CD4-positive, CD25-positive, alpha-beta regulatory T cell (primary cell): ENCODE measurements at regions not wholly inside any gene's neighbourhood (a gene's known extent, or its start where the extent isn't known, plus 50 kb on each side); places are given as distances from the start of the nearest gene placed in this dataset.
"Not testable (repeated sequence)": the region's sequence is repeated elsewhere in the genome, so short reads cannot be mapped to it uniquely, and the experiment has no call there.

Experiments used
- ATAC-seq, 2 donors: fragments of 150-1000 bp; cut with Tn5 transposase; one replicate each; pipeline ENCODE4 v1.10.0; 2021; ENCODE audit warnings: low read depth in 2 of 2, moderate number of reproducible peaks in 2 of 2, moderate library complexity in 1 of 2
- DNase-seq, 3 donors: peaks; one replicate each; pipeline versions ENCODE4 v3.0.0 to v3.0.0-alpha.2; 2012 to 2022; ENCODE audit warnings: mixed read lengths in 1 of 3
- H3K27ac ChIP-seq: one replicate; pipeline ENCODE4 v1.7.0; 2013; ENCODE audit warnings: mild to moderate bottlenecking, low read length; ENCODE audit not compliant: insufficient read depth, poor library complexity, severe bottlenecking
- H3K27me3 ChIP-seq: one replicate; pipeline ENCODE4 v1.7.0; 2013; ENCODE audit warnings: low read length; ENCODE audit not compliant: control insufficient read depth, insufficient read depth
- H3K36me3 ChIP-seq: one replicate; pipeline ENCODE4 v1.7.0; 2013; ENCODE audit warnings: mild to moderate bottlenecking, low read length, moderate library complexity; ENCODE audit not compliant: control insufficient read depth, insufficient read depth
- H3K4me1 ChIP-seq: 2 replicates; pipeline ENCODE4 v1.7.0; 2013; ENCODE audit warnings: mild to moderate bottlenecking, low read length; ENCODE audit not compliant: insufficient read depth, control insufficient read depth, poor library complexity, severe bottlenecking
- H3K4me3 ChIP-seq: one replicate; pipeline ENCODE4 v1.7.0; 2013; ENCODE audit warnings: low read depth, mild to moderate bottlenecking, low read length, moderate library complexity
- H3K9me3 ChIP-seq, 2 experiments: 1 replicate in 1 of 2; 2 replicates in 1 of 2; pipeline ENCODE4 v1.7.0; 2013; ENCODE audit warnings: low read length in 2 of 2, mild to moderate bottlenecking in 1 of 2, moderate library complexity in 1 of 2; ENCODE audit not compliant: control insufficient read depth in 2 of 2
- H3K27ac Mint-ChIP-seq, 3 donors: one replicate each; pipeline ENCODE4 v1.8.0; 2020 to 2022; ENCODE audit warnings: mild to moderate bottlenecking in 3 of 3, mixed read lengths in 3 of 3, moderate library complexity in 2 of 3
- H3K27me3 Mint-ChIP-seq: one replicate; pipeline ENCODE4 v1.8.0; 2022; ENCODE audit warnings: mild to moderate bottlenecking, mixed read lengths
- H3K36me3 Mint-ChIP-seq: one replicate; pipeline ENCODE4 v1.8.0; 2020; ENCODE audit warnings: mixed read lengths
- H3K4me1 Mint-ChIP-seq, 4 donors: one replicate each; pipeline ENCODE4 v1.8.0; 2020 to 2022; ENCODE audit warnings: mixed read lengths in 4 of 4, mild to moderate bottlenecking in 1 of 4
- H3K4me3 Mint-ChIP-seq, 4 donors: one replicate each; pipeline ENCODE4 v1.8.0; 2020 to 2022; ENCODE audit warnings: mild to moderate bottlenecking in 4 of 4, mixed read lengths in 4 of 4, moderate library complexity in 3 of 4
- H3K9me3 Mint-ChIP-seq, 7 donors: one replicate each; pipeline ENCODE4 v1.8.0; 2020 to 2022; ENCODE audit warnings: mixed read lengths in 7 of 7, mild to moderate bottlenecking in 3 of 7, moderate library complexity in 2 of 7

GRCh38 chr1:98575955-98576354 lies 85.6 kb upstream of the SNX7 start:
- Mint-ChIP-seq H3K27ac (no peak overlapping the region), H3K36me3 (no peaks in the 10 kb centered on the region), H3K9me3 (peaks cover 0 to 6% (median 5%) of the 10 kb centered on the region in 7 donors), H3K4me3 (no peak overlapping the region), H3K27me3 (no peaks in the 10 kb centered on the region), H3K4me1 (no peaks in the 10 kb centered on the region)
- no peak for ATAC-seq
- H3K4me1 ChIP-seq, result no peaks in the 10 kb centered on the region
- no peak overlapping the region for H3K27ac ChIP-seq
- no peak overlapping the region for H3K4me3 ChIP-seq
- no peaks in the 10 kb centered on the region for H3K27me3 ChIP-seq
- no peaks in the 10 kb centered on the region for H3K36me3 ChIP-seq
- no peaks in the 10 kb centered on the region for H3K9me3 ChIP-seq
- DNase-seq, result no peak

- H3K4me1 Mint-ChIP-seq, result no peaks in the 10 kb centered on the region
- peaks cover 0 to 10% (median 1%) of the 10 kb centered on the region in 7 donors for H3K9me3 Mint-ChIP-seq
- no peak for DNase-seq
- Histone ChIP-seq H3K36me3 (no peaks in the 10 kb centered on the region), H3K27ac (no peak overlapping the region), H3K4me1 (no peaks in the 10 kb centered on the region), H3K27me3 (no peaks in the 10 kb centered on the region), H3K9me3 (no peaks in the 10 kb centered on the region), H3K4me3 (no peak overlapping the region)
- no peak overlapping the region for H3K27ac Mint-ChIP-seq
- no peak for ATAC-seq
- no peaks in the 10 kb centered on the region for H3K36me3 Mint-ChIP-seq
- no peaks in the 10 kb centered on the region for H3K27me3 Mint-ChIP-seq
- H3K4me3 Mint-ChIP-seq, result no peak overlapping the region
Measured at GRCh38 chr1:98565951-98566350, 95.6 kb upstream of the SNX7 start.

GRCh38 chr1:98559291-98559690 lies 102.2 kb upstream of the SNX7 start:
- Mint-ChIP-seq H3K4me1 (no peaks in the 10 kb centered on the region), H3K9me3 (peaks cover 0 to 9% (median 5%) of the 10 kb centered on the region in 7 donors), H3K27me3 (no peaks in the 10 kb centered on the region), H3K4me3 (no peak overlapping the region), H3K36me3 (no peaks in the 10 kb centered on the region), H3K27ac (no peak overlapping the region)
- Histone ChIP-seq H3K36me3 (no peaks in the 10 kb centered on the region), H3K27me3 (no peaks in the 10 kb centered on the region), H3K27ac (no peak overlapping the region), H3K9me3 (no peaks in the 10 kb centered on the region), H3K4me1 (no peaks in the 10 kb centered on the region), H3K4me3 (no peak overlapping the region)
- DNase-seq, result no peak
- no peak for ATAC-seq

- Mint-ChIP-seq H3K27ac (no peak overlapping the region), H3K4me1 (no peaks in the 10 kb centered on the region), H3K27me3 (no peaks in the 10 kb centered on the region), H3K36me3 (no peaks in the 10 kb centered on the region), H3K9me3 (peaks cover 0 to 9% (median 3%) of the 10 kb centered on the region in 7 donors), H3K4me3 (no peak overlapping the region)
- no peaks in the 10 kb centered on the region for H3K9me3 ChIP-seq
- H3K27me3 ChIP-seq, result no peaks in the 10 kb centered on the region
- ATAC-seq, result no peak
- H3K4me3 ChIP-seq, result no peak overlapping the region
- no peak overlapping the region for H3K27ac ChIP-seq
- no peaks in the 10 kb centered on the region for H3K4me1 ChIP-seq
- no peaks in the 10 kb centered on the region for H3K36me3 ChIP-seq
- no peak for DNase-seq
Measured at GRCh38 chr1:98557895-98558294, 103.6 kb upstream of the SNX7 start.

- H3K36me3 Mint-ChIP-seq, result no peaks in the 10 kb centered on the region
- peaks cover 0 to 2% of the 10 kb centered on the region in 2 experiments for H3K9me3 ChIP-seq
- ATAC-seq (no peak), DNase-seq (peak in 1 of 3 donors; percentile 5)
- H3K27ac ChIP-seq, result no peak overlapping the region
- no peaks in the 10 kb centered on the region for H3K36me3 ChIP-seq
- no peak overlapping the region for H3K27ac Mint-ChIP-seq
- no peak overlapping the region for H3K4me3 ChIP-seq
- no peaks in the 10 kb centered on the region for H3K27me3 Mint-ChIP-seq
- H3K27me3 ChIP-seq, result no peaks in the 10 kb centered on the region
- H3K4me1 ChIP-seq, result no peaks in the 10 kb centered on the region
- no peak overlapping the region for H3K4me3 Mint-ChIP-seq
- H3K4me1 Mint-ChIP-seq, result no peaks in the 10 kb centered on the region
- peaks cover 0 to 7% (median 0%) of the 10 kb centered on the region in 7 donors for H3K9me3 Mint-ChIP-seq
Measured at GRCh38 chr1:98556521-98557158, 104.9 kb upstream of the SNX7 start.

GRCh38 chr1:98555814-98556213 lies 105.7 kb upstream of the SNX7 start:
- ATAC-seq, result no peak
- no peak overlapping the region for H3K27ac Mint-ChIP-seq

GRCh38 chr1:98552576-98553074 lies 108.9 kb upstream of the SNX7 start:
- H3K27ac Mint-ChIP-seq, H3K4me3 ChIP-seq, H3K4me1 ChIP-seq, H3K27ac ChIP-seq, H3K36me3 Mint-ChIP-seq, H3K9me3 ChIP-seq, DNase-seq, H3K27me3 ChIP-seq, H3K27me3 Mint-ChIP-seq, H3K4me3 Mint-ChIP-seq, ATAC-seq, H3K4me1 Mint-ChIP-seq, H3K36me3 ChIP-seq: not testable (repeated sequence)
- peaks cover 0 to 15% (median 3%) of the 10 kb centered on the region in 7 donors for H3K9me3 Mint-ChIP-seq

More at GRCh38 chr1:98555814-98556213, 105.7 kb upstream of the SNX7 start:
- Histone ChIP-seq H3K36me3 (no peaks in the 10 kb centered on the region), H3K27ac (no peak overlapping the region), H3K4me1 (no peaks in the 10 kb centered on the region), H3K27me3 (no peaks in the 10 kb centered on the region), H3K4me3 (no peak overlapping the region), H3K9me3 (peaks cover 0 to 2% of the 10 kb centered on the region in 2 experiments)
- Mint-ChIP-seq H3K36me3 (no peaks in the 10 kb centered on the region), H3K27me3 (no peaks in the 10 kb centered on the region), H3K4me1 (no peaks in the 10 kb centered on the region), H3K4me3 (no peak overlapping the region), H3K9me3 (peaks cover 0 to 6% (median 0%) of the 10 kb centered on the region in 7 donors)
- no peak for DNase-seq

- Mint-ChIP-seq H3K27ac (no peak overlapping the region), H3K9me3 (peaks cover 0 to 15% (median 3%) of the 10 kb centered on the region in 7 donors), H3K4me1 (no peaks in the 10 kb centered on the region), H3K27me3 (no peaks in the 10 kb centered on the region), H3K4me3 (no peak overlapping the region), H3K36me3 (no peaks in the 10 kb centered on the region)
- Histone ChIP-seq H3K9me3 (peaks cover 0 to 2% of the 10 kb centered on the region in 2 experiments), H3K36me3 (no peaks in the 10 kb centered on the region), H3K4me1 (no peaks in the 10 kb centered on the region), H3K27ac (no peak overlapping the region), H3K4me3 (no peak overlapping the region), H3K27me3 (no peaks in the 10 kb centered on the region)
- ATAC-seq (no peak), DNase-seq (no peak)
Measured at GRCh38 chr1:98550076-98550475, 111.4 kb upstream of the SNX7 start.
